HG02610 (cell line): ENCODE measurements at regions not wholly inside any gene's neighbourhood (a gene's known extent, or its start where the extent isn't known, plus 50 kb on each side); places are given as distances from the start of the nearest gene placed in this dataset.

ENCODE experiments used
- ATAC-seq: cut with Tn5 transposase; IDR thresholded peaks from one replicate; pipeline ENCODE4 v1.9.1; 2021; ENCODE audit warnings: mild to moderate bottlenecking, moderate library complexity; ENCODE audit not compliant: unreplicated experiment

GRCh38 chr4:143055997-143056396, 128.7 kb upstream of the USP38 start:
- no peak for ATAC-seq

- ATAC-seq: no peak
Observed at GRCh38 chr4:143071351-143071750, 113.4 kb upstream of the USP38 start.

GRCh38 chr4:143076723-143077122, 108.0 kb upstream of the USP38 start:
- no peak for ATAC-seq

- ATAC-seq: no peak
Observed at GRCh38 chr4:143082701-143083100, 102.0 kb upstream of the USP38 start.

GRCh38 chr4:143083756-143084472, 100.8 kb upstream of the USP38 start:
- ATAC-seq: no peak

- ATAC-seq: no peak
Observed at GRCh38 chr4:143084566-143084965, 100.2 kb upstream of the USP38 start.

GRCh38 chr4:143085224-143085623, 99.5 kb upstream of the USP38 start:
- ATAC-seq: no peak

GRCh38 chr4:143085659-143086058, 99.1 kb upstream of the USP38 start:
- no peak for ATAC-seq

GRCh38 chr4:143089291-143089690, 95.4 kb upstream of the USP38 start:
- no peak for ATAC-seq

GRCh38 chr4:143089847-143090246, 94.9 kb upstream of the USP38 start:
- ATAC-seq: no peak

- ATAC-seq: no peak
Observed at GRCh38 chr4:143091862-143092261, 92.9 kb upstream of the USP38 start.

- ATAC-seq: no peak
Observed at GRCh38 chr4:143095447-143095846, 89.3 kb upstream of the USP38 start.

GRCh38 chr4:143097751-143098150, 87.0 kb upstream of the USP38 start:
- no peak for ATAC-seq

GRCh38 chr4:143099693-143100092, 85.0 kb upstream of the USP38 start:
- no peak for ATAC-seq

- no peak for ATAC-seq
Observed at GRCh38 chr4:143109376-143109775, 75.3 kb upstream of the USP38 start.

GRCh38 chr4:143118663-143119062, 66.1 kb upstream of the USP38 start:
- no peak for ATAC-seq

GRCh38 chr4:143127621-143128020, 57.1 kb upstream of the USP38 start:
- no peak for ATAC-seq

GRCh38 chr4:143133977-143134376, 50.7 kb upstream of the USP38 start:
- ATAC-seq: no peak
